HepG2 (cell line): ENCODE measurements at regions not wholly inside any gene's neighbourhood (a gene's known extent, or its start where the extent isn't known, plus 50 kb on each side); places are given as distances from the start of the nearest gene placed in this dataset.

Experiments used
- DPF2 ChIP-seq: sonication (generic); formaldehyde crosslinking; IDR thresholded peaks from 2 replicates; pipeline ENCODE4 v1.4.0; 2020; ENCODE audit warnings: mild to moderate bottlenecking, low read depth, missing genetic modification reagents, borderline replicate concordance
- IKZF1 ChIP-seq: fragments of 450-650 bp; IDR thresholded peaks from 2 replicates; pipeline ENCODE4 v1.7.1; 2016
- MATR3 ChIP-seq: sonication (generic); formaldehyde crosslinking; IDR thresholded peaks from 2 replicates; pipeline ENCODE4 v1.4.0; 2020; ENCODE audit warnings: missing genetic modification reagents
- NRL ChIP-seq: sonication (generic); formaldehyde crosslinking; IDR thresholded peaks from 2 replicates; pipeline ENCODE4 v1.5.0; 2020; ENCODE audit warnings: missing genetic modification reagents, mild to moderate bottlenecking, moderate library complexity, borderline replicate concordance
- ONECUT2 ChIP-seq: sonication (generic); formaldehyde crosslinking; IDR thresholded peaks from 2 replicates; pipeline ENCODE4 v1.4.0; 2020; ENCODE audit warnings: missing genetic modification reagents
- PCBP1 ChIP-seq: fragments of 200-400 bp; formaldehyde crosslinking; IDR thresholded peaks from 2 replicates; pipeline ENCODE4 v1.6.1; 2017; ENCODE audit warnings: mild to moderate bottlenecking, low read depth, low read length, borderline replicate concordance
- PRMT3 ChIP-seq: sonication (generic); formaldehyde crosslinking; IDR thresholded peaks from 2 replicates; pipeline ENCODE4 v1.8.1; 2022; ENCODE audit warnings: low read depth, mild to moderate bottlenecking, moderate library complexity, missing genetic modification reagents, borderline replicate concordance
- TAF15 ChIP-seq: fragments of 200-400 bp; formaldehyde crosslinking; IDR thresholded peaks from one replicate; pipeline ENCODE4 v1.6.1; 2018; ENCODE audit warnings: mild to moderate bottlenecking, low read depth, low read length; ENCODE audit not compliant: poor library complexity, severe bottlenecking
- TFAP4 ChIP-seq: sonication (generic); IDR thresholded peaks from 2 replicates; pipeline ENCODE4 v1.6.1; 2016; ENCODE audit warnings: low read depth, borderline replicate concordance
- UBTF ChIP-seq: sonication (generic); formaldehyde crosslinking; IDR thresholded peaks from 2 replicates; pipeline ENCODE4 v1.4.0; 2020; ENCODE audit warnings: mild to moderate bottlenecking, missing genetic modification reagents
- ZBTB7B ChIP-seq: sonication (generic); formaldehyde crosslinking; IDR thresholded peaks from 2 replicates; pipeline ENCODE4 v1.4.0; 2020; ENCODE audit warnings: missing genetic modification reagents
- ZC3H4 ChIP-seq: sonication (generic); formaldehyde crosslinking; IDR thresholded peaks from 2 replicates; pipeline ENCODE4 v1.4.0; 2020; ENCODE audit warnings: missing genetic modification reagents, borderline replicate concordance
- ZNF253 ChIP-seq: sonication (generic); formaldehyde crosslinking; IDR thresholded peaks from 2 replicates; pipeline ENCODE4 v1.8.0; 2022; ENCODE audit warnings: mild to moderate bottlenecking, missing genetic modification reagents, borderline replicate concordance
- ZNF550 ChIP-seq: sonication (generic); formaldehyde crosslinking; IDR thresholded peaks from 2 replicates; pipeline ENCODE4 v1.4.0; 2020; ENCODE audit warnings: mild to moderate bottlenecking, missing genetic modification reagents, borderline replicate concordance
- ZNF660 ChIP-seq: sonication (generic); formaldehyde crosslinking; IDR thresholded peaks from 2 replicates; pipeline ENCODE4 v1.5.1; 2020; ENCODE audit warnings: mild to moderate bottlenecking, low read depth, missing genetic modification reagents, borderline replicate concordance
- ZNF816 ChIP-seq: sonication (generic); formaldehyde crosslinking; IDR thresholded peaks from 2 replicates; pipeline ENCODE4 v1.8.0; 2022; ENCODE audit warnings: missing genetic modification reagents, mild to moderate bottlenecking, borderline replicate concordance
- TF ChIP-seq, protein P1 (sequence below): IDR thresholded peaks from 2 replicates; pipeline ENCODE4 v1.6.1; 2018; ENCODE audit warnings: missing genetic modification reagents, mild to moderate bottlenecking, missing compliant biosample characterization
- TF ChIP-seq, protein P2 (sequence below): sonication (generic); formaldehyde crosslinking; IDR thresholded peaks from 2 replicates; pipeline ENCODE4 v1.4.0; 2020; ENCODE audit warnings: missing genetic modification reagents
- TF ChIP-seq, protein P3 (sequence below): sonication (generic); formaldehyde crosslinking; IDR thresholded peaks from 2 replicates; pipeline ENCODE4 v1.5.0; 2020; ENCODE audit warnings: mild to moderate bottlenecking, missing genetic modification reagents
- TF ChIP-seq, protein P4 (sequence below): sonication (generic); formaldehyde crosslinking; IDR thresholded peaks from 2 replicates; pipeline ENCODE4 v1.8.0; 2022; ENCODE audit warnings: missing genetic modification reagents, mild to moderate bottlenecking, borderline replicate concordance

- TF ChIP-seq, protein P1, sequence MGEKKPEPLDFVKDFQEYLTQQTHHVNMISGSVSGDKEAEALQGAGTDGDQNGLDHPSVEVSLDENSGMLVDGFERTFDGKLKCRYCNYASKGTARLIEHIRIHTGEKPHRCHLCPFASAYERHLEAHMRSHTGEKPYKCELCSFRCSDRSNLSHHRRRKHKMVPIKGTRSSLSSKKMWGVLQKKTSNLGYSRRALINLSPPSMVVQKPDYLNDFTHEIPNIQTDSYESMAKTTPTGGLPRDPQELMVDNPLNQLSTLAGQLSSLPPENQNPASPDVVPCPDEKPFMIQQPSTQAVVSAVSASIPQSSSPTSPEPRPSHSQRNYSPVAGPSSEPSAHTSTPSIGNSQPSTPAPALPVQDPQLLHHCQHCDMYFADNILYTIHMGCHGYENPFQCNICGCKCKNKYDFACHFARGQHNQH (CRISPR knock-in tag), result peak; percentile 62; the same call in 1 of the 2 replicates
- TF ChIP-seq ZNF816 (CRISPR knock-in tag) (no peak), PRMT3 (CRISPR knock-in tag) (no peak), ZBTB7B (CRISPR knock-in tag) (peak; percentile 31; the same call in 1 of the 2 replicates), ZC3H4 (no peak), NRL (CRISPR knock-in tag) (no peak), DPF2 (CRISPR knock-in tag) (peak; percentile 65), UBTF (peak; percentile 35), TFAP4 (peak; percentile 43; the same call in 1 of the 2 replicates), ONECUT2 (no peak; the same call in 1 of the 2 replicates), ZNF550 (no peak), ZNF660 (CRISPR knock-in tag) (no peak), ZNF253 (CRISPR knock-in tag) (no peak), PCBP1 (no peak), TAF15 (no peak), MATR3 (CRISPR knock-in tag) (no peak), IKZF1 (no peak)
- TF ChIP-seq, protein P2, sequence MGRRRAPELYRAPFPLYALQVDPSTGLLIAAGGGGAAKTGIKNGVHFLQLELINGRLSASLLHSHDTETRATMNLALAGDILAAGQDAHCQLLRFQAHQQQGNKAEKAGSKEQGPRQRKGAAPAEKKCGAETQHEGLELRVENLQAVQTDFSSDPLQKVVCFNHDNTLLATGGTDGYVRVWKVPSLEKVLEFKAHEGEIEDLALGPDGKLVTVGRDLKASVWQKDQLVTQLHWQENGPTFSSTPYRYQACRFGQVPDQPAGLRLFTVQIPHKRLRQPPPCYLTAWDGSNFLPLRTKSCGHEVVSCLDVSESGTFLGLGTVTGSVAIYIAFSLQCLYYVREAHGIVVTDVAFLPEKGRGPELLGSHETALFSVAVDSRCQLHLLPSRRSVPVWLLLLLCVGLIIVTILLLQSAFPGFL (CRISPR knock-in tag), result no peak
- TF ChIP-seq, protein P3, sequence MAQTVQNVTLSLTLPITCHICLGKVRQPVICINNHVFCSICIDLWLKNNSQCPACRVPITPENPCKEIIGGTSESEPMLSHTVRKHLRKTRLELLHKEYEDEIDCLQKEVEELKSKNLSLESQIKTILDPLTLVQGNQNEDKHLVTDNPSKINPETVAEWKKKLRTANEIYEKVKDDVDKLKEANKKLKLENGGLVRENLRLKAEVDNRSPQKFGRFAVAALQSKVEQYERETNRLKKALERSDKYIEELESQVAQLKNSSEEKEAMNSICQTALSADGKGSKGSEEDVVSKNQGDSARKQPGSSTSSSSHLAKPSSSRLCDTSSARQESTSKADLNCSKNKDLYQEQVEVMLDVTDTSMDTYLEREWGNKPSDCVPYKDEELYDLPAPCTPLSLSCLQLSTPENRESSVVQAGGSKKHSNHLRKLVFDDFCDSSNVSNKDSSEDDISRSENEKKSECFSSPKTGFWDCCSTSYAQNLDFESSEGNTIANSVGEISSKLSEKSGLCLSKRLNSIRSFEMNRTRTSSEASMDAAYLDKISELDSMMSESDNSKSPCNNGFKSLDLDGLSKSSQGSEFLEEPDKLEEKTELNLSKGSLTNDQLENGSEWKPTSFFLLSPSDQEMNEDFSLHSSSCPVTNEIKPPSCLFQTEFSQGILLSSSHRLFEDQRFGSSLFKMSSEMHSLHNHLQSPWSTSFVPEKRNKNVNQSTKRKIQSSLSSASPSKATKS (CRISPR knock-in tag), result no peak
- TF ChIP-seq, protein P4, sequence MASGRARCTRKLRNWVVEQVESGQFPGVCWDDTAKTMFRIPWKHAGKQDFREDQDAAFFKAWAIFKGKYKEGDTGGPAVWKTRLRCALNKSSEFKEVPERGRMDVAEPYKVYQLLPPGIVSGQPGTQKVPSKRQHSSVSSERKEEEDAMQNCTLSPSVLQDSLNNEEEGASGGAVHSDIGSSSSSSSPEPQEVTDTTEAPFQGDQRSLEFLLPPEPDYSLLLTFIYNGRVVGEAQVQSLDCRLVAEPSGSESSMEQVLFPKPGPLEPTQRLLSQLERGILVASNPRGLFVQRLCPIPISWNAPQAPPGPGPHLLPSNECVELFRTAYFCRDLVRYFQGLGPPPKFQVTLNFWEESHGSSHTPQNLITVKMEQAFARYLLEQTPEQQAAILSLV (CRISPR knock-in tag), result no peak
These were observed 62.9 kb upstream of the ATF7IP2 start (continued) for GRCh38 chr16:10322723-10323527.
